ENCODE measurements at regions not wholly inside any gene's neighbourhood (a gene's known extent, or its start where the extent isn't known, plus 50 kb on each side); places are given as distances from the start of the nearest gene placed in this dataset.
"Not testable (repeated sequence)": the region's sequence is repeated elsewhere in the genome, so short reads cannot be mapped to it uniquely, and the experiment has no call there.

DNA sequence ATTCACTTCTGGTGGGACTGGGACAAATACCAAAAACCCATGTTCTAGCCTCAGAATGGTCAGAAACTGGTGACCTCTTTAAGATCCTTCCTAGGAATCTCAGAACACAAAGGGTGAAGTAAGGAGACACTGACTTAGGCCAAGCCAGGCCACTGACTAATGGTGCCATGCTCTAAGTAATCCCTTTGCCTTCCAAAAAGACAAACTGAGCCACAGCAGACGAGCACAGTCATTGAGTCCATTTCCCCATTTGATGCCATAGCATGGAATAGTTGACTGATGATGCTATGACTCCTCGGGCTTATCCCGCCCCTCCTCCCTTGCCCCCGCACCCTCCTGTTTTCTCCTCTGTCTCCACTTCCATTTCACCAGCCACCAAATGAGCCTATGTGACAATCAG, 145.8 kb upstream of the ZNF648 start:
- in situ Hi-C loops (cut with HindIII; ENCODE audit: low pct_ligation_motif_present, low pct_unique_long_range_greater_than_20kb, low sequenced_read_pairs) = no loop called here

DNA sequence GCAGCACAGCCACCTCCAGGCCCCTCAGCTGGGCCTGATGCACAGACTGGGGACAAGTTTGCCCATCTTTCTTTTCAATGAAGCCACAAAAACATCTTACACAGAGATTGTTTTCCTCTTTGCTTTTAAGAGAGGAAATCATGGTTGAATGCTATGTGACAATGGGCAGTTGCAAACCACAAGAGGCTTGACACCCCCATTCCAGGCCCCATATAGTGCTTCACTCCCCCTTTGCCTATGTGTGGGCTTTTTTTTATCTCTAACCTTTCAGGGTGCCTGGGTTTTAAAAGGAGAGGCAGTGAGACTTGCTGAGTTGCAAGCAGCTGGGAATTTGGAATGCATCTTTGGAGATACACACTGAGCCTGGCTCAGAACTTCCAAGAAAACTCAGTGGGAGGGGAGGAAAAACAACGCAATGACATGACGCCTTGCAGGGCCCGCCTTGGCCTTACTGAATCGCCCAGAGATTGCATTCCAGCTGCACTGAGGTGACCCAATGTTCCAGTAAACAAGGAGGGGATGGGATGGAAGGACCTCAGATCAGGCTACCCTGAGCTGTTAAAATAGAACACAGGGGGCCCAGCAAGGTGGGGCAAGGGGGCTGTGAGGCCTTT, 145.2 kb upstream of the ZNF648 start:
- no peak for DNase-seq
- in situ Hi-C loops (cut with HindIII; ENCODE audit: low pct_ligation_motif_present, low pct_unique_long_range_greater_than_20kb, low sequenced_read_pairs) = no loop called here

More for the DNA sequence above, 145.8 kb upstream of the ZNF648 start:
- DNase-seq = no peak

DNA sequence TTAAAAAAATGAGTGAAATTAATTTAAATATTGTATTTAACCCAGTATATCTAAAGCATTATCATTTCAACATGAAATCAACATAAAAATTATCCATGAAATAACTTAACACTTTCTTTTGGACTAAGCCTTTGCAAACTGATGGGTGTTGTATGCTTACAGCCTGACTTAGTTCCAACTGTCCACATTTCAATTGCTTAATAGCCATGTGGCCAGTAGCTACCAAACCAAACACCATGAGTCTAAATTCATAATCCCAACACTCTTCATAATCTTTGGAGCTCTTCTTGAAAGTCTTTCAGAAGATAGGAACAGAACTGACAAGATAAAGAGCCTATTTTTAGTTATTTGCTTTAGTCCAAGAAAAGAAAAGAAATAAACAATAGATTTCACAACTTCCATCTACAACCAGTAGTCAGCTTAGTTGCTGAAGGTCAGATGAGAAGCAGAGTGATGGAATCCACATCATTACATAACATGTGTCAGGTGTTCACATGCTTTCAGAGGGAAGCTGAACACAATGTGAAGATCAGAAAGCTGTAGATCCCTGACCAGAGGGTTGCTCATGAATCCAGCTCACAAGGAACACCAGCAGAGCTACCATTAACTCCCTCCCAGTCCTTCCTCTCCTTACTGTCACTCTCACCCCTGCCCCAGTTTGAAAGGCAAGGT, 144.0 kb upstream of the ZNF648 start:
- in situ Hi-C loops (cut with HindIII; ENCODE audit: low pct_ligation_motif_present, low pct_unique_long_range_greater_than_20kb, low sequenced_read_pairs) = no loop called here
- DNase-seq = no peak

DNA sequence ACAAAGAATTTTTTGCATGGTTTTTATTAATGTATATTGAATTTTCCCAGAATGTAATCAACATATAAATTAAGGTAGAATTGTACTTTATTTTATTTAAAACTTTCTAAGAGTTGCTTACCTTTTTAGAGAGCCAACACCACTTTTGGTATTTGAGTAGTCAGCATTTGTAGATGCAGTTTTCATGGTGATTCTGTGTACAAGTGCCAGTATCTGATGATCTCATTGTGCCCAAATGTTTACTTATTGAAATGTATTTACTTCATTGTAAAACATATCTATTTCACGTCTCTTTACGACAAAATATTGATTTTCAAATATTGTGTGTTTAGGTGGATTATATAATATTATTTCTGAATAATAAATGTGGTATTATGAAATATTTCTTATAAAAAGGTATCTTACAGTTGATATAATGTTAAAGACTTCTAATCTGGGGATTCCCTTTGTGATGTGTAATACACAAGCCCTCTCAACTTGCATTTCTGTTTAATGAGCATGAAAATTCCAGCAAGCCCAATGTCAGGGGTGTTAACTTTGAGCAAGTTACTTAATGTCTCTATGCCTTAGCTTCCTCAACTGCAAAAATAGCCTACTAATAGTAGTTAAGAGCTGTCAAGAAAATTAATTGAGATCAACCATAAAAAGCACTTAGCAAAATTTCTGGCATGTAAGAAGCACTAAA, 141.8 kb upstream of the ZNF648 start:
- DNase-seq = no peak
- in situ Hi-C loops (cut with HindIII; ENCODE audit: low pct_ligation_motif_present, low pct_unique_long_range_greater_than_20kb, low sequenced_read_pairs) = no loop called here

DNA sequence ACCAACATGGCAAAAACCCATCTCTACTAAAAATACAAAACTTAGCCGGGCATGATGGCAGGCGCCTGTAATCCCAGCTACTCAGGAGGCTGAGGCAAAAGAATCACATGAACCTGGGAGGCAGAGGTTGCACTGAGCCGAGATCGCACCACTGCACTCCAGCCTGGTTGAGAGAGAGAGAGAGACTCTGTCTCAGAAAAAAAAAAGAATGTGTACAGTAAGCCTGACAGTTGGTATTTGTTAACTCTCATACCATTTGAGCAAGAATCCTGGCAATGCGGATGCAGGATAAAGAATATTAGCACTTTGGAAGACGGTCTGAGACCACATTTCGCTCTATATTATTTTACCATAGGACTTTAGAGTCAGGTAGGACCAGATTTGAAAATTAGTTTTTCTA, 140.0 kb upstream of the ZNF648 start:
- DNase-seq; in situ Hi-C loops (cut with HindIII; ENCODE audit: low pct_ligation_motif_present, low pct_unique_long_range_greater_than_20kb, low sequenced_read_pairs): not testable (repeated sequence)

DNA sequence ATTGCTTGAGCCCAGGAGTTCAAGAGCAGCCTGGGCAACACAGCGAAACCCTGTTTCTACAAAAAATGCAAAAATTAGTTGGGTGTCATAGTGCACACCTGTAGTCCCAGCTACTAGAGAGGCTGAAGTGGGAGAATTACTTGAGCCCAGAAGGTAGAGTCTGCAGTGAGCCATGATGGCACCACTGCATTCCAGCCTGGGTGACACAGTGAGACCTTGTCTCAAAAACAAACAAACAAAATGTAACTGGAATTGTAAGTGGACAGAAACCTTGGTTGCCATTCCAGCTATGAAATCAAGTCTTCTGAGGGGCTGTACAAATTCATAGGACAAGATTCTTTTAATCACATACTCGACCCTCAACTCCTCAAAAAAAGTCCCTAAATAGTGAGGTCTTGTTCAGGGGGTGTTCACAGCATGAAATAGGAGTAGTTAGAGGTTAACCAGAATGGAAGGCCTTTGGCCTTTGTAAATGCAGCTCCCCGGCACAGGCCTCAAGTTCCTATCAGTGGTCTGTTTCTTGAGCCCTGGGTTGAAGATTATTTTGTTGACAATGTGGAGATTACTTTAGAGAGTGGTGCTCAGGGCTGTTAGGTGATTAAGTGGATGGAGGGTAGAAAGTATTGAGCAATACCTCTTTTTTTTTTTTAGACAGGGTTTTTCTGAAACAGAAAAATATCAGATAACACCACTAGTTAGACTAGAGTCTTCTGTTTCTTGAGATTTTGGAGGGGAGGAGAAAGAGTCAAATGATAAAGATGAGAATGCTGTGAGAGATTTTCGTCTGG, 138.7 kb upstream of the ZNF648 start:
- no peak for DNase-seq
- in situ Hi-C loops (cut with HindIII; ENCODE audit: low pct_ligation_motif_present, low pct_unique_long_range_greater_than_20kb, low sequenced_read_pairs) = no loop called here

DNA sequence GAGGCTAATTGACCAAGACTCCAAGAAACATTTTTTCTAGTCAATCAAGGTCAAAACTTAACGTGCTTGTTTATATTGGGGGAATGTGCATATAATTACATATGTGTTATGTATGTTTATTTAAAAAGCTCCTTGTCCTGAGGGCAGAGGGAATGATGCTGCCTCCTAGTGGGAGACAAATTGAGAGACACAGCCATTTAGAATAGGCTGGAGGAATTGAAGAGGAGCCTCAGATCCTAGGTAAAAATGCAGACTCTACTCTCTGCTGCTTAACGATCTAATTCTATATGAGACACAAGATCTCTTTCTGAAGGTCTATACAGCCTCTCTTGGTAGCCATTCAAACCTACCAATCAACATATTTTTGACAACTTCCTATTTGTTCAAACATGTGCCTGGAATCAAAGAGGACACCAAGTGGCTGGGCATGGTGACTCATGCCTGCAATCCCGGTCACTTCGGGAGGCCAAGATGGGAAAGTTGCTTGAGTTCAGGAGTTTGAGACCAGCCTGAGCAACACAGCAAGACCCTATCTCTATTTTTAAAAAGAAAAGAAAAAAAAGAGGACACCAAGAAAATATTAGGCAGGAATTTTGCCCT, 136.6 kb upstream of the ZNF648 start:
- DNase-seq = peak; percentile 21
- in situ Hi-C loops (cut with HindIII; ENCODE audit: low pct_ligation_motif_present, low pct_unique_long_range_greater_than_20kb, low sequenced_read_pairs) = no loop called here

DNA sequence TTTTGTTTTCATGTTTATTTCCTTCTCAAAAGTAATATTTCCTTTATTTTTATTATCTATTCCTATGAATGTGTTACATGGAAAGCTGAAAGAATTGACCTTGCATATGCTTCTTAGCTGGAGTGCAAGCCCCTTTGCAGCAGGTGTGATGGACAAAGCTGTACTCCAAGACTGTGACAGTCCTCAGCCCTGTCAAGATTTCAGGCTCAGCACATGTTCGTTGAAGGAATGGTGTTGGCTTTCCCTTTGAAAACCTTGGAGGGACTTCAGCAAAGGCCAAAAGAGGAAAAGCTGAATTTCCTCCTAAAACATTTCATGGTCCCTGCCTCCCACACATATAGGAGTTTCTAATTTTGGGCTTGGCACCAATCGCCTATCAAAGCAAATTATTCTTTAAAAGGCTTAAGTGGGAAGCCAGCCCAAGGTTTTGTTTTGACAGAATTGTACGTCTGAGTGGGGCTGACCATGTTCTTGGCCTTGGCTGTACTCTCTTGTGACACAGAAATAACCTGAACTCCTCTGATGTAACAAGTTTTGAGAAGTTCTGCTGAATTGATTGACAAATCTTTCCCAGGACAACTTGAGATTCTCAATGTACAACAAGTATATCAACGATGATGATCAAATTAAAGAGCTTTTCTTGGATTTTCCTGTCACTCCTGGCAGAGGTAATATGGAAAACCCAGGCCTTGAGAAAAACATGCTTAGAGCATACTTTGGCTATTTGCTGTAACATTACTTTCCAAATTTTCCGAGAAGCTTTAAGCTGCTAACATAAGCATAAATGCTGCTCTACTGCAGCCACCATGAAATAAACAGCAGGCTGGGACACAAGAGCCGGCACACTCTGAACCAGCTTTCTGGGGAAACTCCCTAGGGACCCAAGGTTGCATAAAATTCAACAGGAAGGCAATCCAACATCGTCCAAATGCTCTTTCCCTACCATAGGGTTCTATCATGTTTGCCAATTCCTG, 135.7 kb upstream of the ZNF648 start:
- no peak for DNase-seq
- in situ Hi-C loops (cut with HindIII; ENCODE audit: low pct_ligation_motif_present, low pct_unique_long_range_greater_than_20kb, low sequenced_read_pairs) = no loop called here

DNA sequence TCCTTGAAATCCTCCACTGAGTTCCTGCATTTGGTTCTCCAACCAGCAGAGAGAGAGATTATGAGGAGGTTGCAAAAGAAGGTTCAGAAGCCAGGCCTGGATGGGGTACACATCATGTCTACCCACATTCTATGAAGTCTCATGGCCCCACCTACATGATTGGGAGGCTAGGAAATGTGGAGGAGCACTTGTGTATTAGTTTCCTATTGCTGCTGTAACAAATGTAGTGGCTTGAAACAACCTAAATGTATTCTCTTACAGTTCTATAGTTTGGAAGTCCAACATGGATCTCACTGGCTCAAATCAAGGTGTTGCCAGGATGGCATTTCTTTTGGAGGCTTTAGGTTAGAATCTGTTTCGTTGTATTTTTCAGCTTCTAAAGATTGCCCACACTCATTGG, 134.2 kb upstream of the ZNF648 start:
- in situ Hi-C loops (cut with HindIII; ENCODE audit: low pct_ligation_motif_present, low pct_unique_long_range_greater_than_20kb, low sequenced_read_pairs) = no loop called here

DNA sequence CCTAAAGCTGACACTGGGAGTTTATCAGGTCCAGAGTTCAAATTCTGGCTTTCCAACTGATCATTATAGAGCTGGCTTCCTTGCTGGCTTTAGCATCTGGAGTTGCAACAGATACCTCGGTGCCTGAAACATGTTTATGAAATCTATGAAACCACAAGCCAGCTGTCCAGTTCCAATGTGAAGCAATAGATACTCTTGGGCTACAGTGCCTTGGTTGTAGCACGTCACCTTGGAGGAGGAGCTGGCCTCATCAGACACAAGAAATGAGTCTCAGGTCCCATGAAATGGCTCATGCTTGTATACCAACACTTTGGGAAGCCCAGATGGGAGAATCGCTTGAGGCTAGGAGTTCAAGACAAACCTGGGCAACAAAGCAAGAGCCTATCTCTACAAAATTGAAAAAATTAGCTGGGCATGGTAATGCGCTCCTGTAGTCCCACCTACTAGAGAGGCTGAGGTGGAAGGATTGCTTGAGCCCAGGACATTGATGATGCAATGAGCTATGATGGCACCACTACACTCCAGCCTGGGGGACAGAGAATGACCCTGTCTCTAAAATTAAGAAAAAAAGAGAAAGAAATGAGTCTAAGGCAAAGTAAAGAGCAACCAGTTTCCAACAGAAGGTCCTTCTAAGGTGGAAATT, 132.5 kb upstream of the ZNF648 start:
- in situ Hi-C loops (cut with HindIII; ENCODE audit: low pct_ligation_motif_present, low pct_unique_long_range_greater_than_20kb, low sequenced_read_pairs) = no loop called here
- no peak for DNase-seq

More for the DNA sequence above, 134.2 kb upstream of the ZNF648 start:
- no peak for DNase-seq

DNA sequence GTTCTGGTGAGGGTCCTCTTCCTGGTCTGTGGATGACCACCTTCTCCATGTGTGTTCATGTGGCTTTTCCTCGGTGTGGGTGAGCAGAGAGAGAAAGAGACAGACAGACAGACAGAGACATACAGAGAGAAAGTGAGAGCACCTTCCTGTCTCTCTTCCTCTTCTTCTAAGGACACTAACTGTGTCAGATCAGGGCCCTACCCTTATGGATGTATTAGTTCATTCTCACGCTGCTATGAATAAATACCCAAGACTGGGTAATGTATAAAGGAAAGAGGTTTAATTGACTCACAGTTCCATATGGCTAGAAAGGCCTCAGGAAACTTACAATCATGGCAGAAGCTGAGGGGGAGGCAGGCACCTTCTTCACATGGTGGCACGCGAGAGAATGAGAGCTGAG, 131.5 kb upstream of the ZNF648 start:
- in situ Hi-C loops (cut with HindIII; ENCODE audit: low pct_ligation_motif_present, low pct_unique_long_range_greater_than_20kb, low sequenced_read_pairs) = no loop called here

DNA sequence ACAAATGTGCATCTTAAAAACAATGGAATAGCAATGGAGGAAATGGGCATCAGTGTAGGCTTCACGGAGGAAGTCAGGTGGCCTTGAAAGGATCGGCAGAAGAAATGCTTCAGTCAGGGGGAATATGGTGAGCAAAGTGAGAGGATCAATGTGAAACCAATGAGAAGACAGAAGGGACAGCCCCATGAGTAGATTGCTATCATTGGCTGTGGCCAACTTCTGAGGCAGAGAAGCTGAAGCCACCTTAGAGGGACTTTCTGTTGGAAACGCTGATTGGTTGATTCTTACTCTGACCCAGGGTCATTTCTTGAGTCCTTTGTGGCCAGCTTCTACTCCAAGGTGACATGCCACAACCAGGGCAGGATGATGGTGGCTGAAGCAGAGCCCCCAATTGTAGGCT, 130.7 kb upstream of the ZNF648 start:
- in situ Hi-C loops (cut with HindIII; ENCODE audit: low pct_ligation_motif_present, low pct_unique_long_range_greater_than_20kb, low sequenced_read_pairs) = no loop called here
- DNase-seq = no peak

More for the DNA sequence above, 131.5 kb upstream of the ZNF648 start:
- DNase-seq = no peak

DNA sequence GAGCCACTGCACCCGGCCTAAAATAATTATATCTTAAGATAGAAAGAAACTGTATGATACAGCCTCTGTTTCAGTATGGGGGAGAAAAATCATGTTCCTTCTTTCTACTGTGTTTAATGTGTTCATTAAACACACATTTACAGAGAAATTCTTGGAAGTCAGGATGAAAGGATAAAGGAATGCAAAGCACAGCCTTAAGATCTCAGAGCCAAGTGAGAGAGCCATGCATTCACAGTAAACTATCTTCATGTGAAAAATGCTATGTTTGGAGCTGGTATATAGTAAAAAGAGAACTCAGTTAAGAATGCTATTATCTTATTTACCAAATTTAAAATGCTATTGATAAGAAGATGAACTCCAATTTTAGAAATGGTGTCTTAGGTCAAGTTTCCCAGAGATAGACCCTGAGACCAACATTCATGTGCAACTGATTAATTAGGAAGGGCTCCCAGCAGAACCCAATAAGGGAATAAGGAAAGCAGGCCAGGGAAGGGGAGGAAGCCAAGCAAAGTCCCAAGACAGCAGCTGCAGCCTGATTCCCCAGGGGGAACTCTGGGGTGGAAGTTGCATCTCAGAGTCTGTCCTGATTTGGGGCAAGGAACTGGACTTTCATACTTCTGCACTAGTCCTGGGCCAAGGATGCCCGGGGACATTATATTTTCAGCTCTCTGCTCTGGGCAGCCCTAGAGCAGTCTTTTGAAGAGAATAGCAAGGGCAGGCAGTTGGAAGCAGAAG, 130.0 kb upstream of the ZNF648 start:
- DNase-seq = no peak
- in situ Hi-C loops (cut with HindIII; ENCODE audit: low pct_ligation_motif_present, low pct_unique_long_range_greater_than_20kb, low sequenced_read_pairs) = no loop called here

DNA sequence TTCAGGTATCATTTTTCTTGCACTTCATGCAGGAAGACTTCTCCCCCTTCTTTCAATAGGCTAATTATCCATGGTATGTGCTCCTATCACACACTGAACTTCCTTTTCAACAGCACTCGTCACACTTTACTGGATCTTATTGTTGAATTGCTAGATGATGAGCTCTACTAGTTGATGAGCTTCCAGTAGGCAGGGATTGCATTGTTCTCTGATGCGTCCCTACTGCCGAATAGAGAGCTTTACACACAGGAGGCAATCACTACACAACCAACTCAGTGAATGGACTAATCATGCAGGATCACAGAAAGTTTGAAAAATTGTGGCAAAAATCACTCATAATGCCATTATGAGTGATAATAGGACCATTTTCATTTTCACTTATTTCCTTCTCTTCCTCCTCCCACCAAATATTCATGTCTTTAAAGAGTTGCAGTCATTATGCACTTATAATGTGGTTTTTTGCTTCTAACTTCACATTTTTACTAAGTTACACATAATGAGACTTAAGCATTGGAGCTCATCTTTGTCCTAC, 128.1 kb upstream of the ZNF648 start:
- in situ Hi-C loops (cut with HindIII; ENCODE audit: low pct_ligation_motif_present, low pct_unique_long_range_greater_than_20kb, low sequenced_read_pairs) = no loop called here
- DNase-seq = no peak

DNA sequence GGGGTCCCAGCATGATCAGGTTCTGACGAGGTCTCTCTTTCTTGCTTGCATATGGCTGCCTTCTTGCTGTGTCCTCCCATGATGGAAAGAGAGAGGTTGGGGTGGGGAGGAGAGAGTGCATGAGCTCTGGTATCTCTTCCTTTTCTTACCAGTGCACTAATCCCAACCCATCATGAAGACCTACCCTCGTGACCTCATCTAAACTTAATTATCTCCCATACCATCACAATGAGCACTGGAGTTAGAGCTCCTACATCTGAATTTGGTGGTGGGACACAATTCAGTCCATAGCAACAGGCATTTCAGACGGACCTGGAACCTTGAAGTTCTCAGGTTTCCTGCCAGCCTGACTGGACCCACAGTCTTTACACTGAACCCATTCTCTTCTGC, 125.2 kb upstream of the ZNF648 start:
- no peak for DNase-seq
- in situ Hi-C loops (cut with HindIII; ENCODE audit: low pct_ligation_motif_present, low pct_unique_long_range_greater_than_20kb, low sequenced_read_pairs) = no loop called here
